ENCODE measurements at regions not wholly inside any gene's neighbourhood (a gene's known extent, or its start where the extent isn't known, plus 50 kb on each side); places are given as distances from the start of the nearest gene placed in this dataset.
A peak's percentile ranks its signal among the peaks of the same experiment; 100 is the strongest.

DNA sequence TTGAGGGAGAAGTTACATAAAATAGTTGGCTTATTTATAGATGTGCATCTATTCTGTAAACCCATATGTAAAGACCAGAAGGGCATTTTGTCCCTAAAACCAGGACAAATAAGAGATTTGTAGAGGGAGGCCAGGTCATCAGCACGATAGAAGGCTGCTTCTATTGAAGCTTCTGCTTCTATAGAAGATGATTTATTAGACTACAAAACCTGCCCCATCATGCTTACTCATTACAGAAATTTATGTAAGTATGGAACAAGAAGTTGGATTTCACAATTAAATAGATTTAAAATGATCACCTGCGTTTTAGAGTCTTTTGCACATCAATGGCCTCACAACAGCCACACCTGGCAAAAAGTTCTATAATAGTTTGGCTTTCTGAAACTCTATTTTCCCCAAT lies 183.5 kb downstream of the DUSP10 start:
- H3K4me1 ChIP-seq = peaks cover 7% of the 10 kb centered on the region
- no peak for DNase-seq
- H3K27me3 ChIP-seq = no peaks in the 10 kb centered on the region
- H3K27ac ChIP-seq = no peak overlapping the region
- no peak for TF ChIP-seq POLR2A (IDR thresholded peaks at IDR 0.05)
- TF ChIP-seq, protein P1, sequence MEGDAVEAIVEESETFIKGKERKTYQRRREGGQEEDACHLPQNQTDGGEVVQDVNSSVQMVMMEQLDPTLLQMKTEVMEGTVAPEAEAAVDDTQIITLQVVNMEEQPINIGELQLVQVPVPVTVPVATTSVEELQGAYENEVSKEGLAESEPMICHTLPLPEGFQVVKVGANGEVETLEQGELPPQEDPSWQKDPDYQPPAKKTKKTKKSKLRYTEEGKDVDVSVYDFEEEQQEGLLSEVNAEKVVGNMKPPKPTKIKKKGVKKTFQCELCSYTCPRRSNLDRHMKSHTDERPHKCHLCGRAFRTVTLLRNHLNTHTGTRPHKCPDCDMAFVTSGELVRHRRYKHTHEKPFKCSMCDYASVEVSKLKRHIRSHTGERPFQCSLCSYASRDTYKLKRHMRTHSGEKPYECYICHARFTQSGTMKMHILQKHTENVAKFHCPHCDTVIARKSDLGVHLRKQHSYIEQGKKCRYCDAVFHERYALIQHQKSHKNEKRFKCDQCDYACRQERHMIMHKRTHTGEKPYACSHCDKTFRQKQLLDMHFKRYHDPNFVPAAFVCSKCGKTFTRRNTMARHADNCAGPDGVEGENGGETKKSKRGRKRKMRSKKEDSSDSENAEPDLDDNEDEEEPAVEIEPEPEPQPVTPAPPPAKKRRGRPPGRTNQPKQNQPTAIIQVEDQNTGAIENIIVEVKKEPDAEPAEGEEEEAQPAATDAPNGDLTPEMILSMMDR (IDR thresholded peaks at IDR 0.05) = no peak
- no peak overlapping the region for H3K4me3 ChIP-seq
- no peaks in the 10 kb centered on the region for H3K36me3 ChIP-seq (ENCODE audit: low read depth, missing control alignments)
- WGBS, 2 donors = 79 to 80% methylated on average over 2 of the region's 2 CpGs
- no peaks in the 10 kb centered on the region for H3K9me3 ChIP-seq
- intact Hi-C loops (cut with DNase I; ENCODE audit: low total_unique reads) = no loop called here

DNA sequence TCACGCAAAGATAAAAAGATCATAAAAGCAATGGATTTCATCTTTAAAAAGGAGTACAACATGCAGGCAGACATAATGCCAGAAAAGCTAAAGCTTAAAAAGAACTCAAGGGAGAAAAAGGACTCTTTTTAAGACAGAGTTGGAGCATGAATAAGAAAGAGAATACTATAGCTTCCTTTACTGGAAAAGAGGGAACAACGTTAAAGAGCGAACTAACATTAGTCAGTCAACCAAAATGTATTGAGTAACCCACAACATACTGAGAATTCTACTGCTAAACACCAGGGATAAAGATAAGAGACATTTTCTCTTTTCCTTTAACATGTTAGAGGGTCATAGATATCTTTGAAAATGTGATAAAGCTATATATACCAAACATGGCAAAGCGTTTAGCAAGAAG lies 182.0 kb downstream of the DUSP10 start:
- 80 to 92% methylated on average over 4 of the region's 4 CpGs for WGBS, 2 donors
- H3K4me1 ChIP-seq = peaks cover 13% of the 10 kb centered on the region

DNA sequence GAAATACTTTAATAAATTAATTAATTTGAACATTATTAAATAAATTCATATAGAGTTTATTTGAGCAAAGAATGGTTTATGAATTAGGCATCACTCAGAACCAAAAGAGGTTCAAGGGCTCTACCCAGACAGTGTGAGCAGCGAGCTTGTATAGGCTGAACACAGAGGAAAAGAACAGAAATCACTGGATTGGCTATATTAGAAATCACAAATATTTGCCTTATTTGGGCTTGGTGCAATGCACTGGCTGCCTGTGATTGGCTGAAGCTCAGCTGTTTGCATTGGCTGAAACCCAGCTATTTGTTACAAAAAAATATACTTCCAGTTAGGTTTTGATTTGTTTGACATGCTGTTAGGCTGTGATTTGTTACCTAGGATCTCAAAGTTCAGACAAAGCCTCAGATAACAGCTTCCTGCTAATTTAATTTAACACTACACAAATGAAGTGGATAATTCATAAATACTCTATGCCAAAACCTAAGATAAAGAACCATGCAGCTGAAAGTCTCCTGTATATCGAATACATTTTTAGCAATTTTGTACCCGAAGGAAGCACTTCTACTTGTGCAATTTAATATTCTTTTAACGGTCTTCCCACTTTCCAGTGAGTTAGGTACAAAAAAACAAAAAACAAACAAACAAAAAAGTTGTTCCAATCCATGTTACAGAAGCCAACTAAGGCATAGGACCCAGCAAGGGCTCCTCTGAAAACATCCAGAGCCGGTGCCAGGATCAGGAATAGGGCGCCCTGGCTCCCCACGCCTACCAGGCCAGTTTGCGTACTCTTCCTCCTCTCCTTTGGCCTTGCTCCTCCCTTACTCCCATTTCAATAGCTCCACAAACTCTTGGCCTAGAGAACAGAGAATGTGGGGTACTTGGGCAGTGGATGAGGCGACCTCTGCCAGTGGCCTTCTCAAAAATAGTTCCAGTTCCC lies 179.1 kb downstream of the DUSP10 start:
- TF ChIP-seq POLR2A (IDR thresholded peaks at IDR 0.05) = no peak
- TF ChIP-seq, protein P1 (IDR thresholded peaks at IDR 0.05) = no peak
- H3K36me3 ChIP-seq (ENCODE audit: low read depth, missing control alignments) = no peaks in the 10 kb centered on the region
- no peaks in the 10 kb centered on the region for H3K9me3 ChIP-seq
- peak overlapping the region; percentile 27 to 76 for H3K27ac ChIP-seq
- WGBS, 2 donors = 29 to 37% methylated on average over 9 of the region's 9 CpGs
- DNase-seq = peak; percentile 46
- intact Hi-C loops (cut with DNase I; ENCODE audit: low total_unique reads) = loop anchor here (10.0 kb wide), 1 partner anchor 182 kb away; the partner anchor contains the start of gene DUSP10
- H3K4me1 ChIP-seq = peaks cover 13% of the 10 kb centered on the region
- peak overlapping the region; percentile 10 to 15 for H3K4me3 ChIP-seq
- H3K27me3 ChIP-seq = no peaks in the 10 kb centered on the region

More for the DNA sequence above, 182.0 kb downstream of the DUSP10 start:
- Histone ChIP-seq H3K27me3 (no peaks in the 10 kb centered on the region), H3K36me3 (ENCODE audit: low read depth, missing control alignments) (no peaks in the 10 kb centered on the region), H3K27ac (no peak overlapping the region), H3K4me3 (no peak overlapping the region), H3K9me3 (no peaks in the 10 kb centered on the region)
- intact Hi-C loops (cut with DNase I; ENCODE audit: low total_unique reads) = loop anchor here (10.0 kb wide), 1 partner anchor 185 kb away; the partner anchor contains the start of gene DUSP10
- no peak for TF ChIP-seq POLR2A (IDR thresholded peaks at IDR 0.05)
- TF ChIP-seq, protein P1 (IDR thresholded peaks at IDR 0.05) = no peak
- no peak for DNase-seq

DNA sequence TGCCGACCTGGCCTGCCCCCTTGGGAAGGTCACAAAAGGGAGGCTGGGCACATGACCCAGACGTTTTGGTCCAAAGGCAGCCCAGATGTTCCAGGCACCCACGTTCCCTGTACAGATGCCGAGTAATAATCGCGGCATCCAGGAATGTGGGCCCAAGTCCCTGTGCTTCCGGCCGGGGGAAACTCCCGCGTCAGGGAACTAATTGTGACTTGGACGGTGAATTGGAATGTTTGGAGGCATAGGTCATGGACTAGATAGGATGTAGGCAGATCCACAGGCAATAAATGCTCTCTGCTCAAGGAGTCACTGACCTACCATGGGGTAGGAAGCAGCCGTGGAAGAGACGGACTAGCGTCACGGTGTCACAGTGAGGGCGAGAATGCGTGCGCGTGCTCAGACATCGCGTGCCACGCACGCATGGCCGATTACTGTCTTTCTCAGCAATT lies 178.4 kb downstream of the DUSP10 start:
- H3K36me3 ChIP-seq (ENCODE audit: low read depth, missing control alignments) = no peaks in the 10 kb centered on the region
- 34 to 43% methylated on average over 17 to 24 of the region's 24 CpGs for WGBS, 2 donors
- no peaks in the 10 kb centered on the region for H3K9me3 ChIP-seq
- H3K27me3 ChIP-seq = no peaks in the 10 kb centered on the region
- H3K27ac ChIP-seq = peak overlapping the region; percentile 9 to 76
- H3K4me3 ChIP-seq = peak overlapping the region; percentile 10 to 15
- intact Hi-C loops (cut with DNase I; ENCODE audit: low total_unique reads) = loop anchor here (10.0 kb wide), 1 partner anchor 181 kb away; the partner anchor contains the start of gene DUSP10
- no peak for TF ChIP-seq POLR2A (IDR thresholded peaks at IDR 0.05)
- TF ChIP-seq, protein P1 (IDR thresholded peaks at IDR 0.05) = no peak
- peaks cover 13% of the 10 kb centered on the region for H3K4me1 ChIP-seq
- DNase-seq = peak; percentile 75

Measured in testis (tissue), 2 donors.